ENCODE measurements at regions not wholly inside any gene's neighbourhood (a gene's known extent, or its start where the extent isn't known, plus 50 kb on each side); places are given as distances from the start of the nearest gene placed in this dataset.
A peak's percentile ranks its signal among the peaks of the same experiment; 100 is the strongest.

- no peaks in the 10 kb centered on the region for H3K9me3 ChIP-seq
- H3K4me1 ChIP-seq: no peaks in the 10 kb centered on the region
- H3K4me3 ChIP-seq (ENCODE audit: low read depth, low read length): no peak overlapping the region
- no peak for TF ChIP-seq CTCF (IDR thresholded peaks at IDR 0.05; ENCODE audit: low read depth, low read length)
- peaks cover 33% of the 10 kb centered on the region for H3K27me3 ChIP-seq
- DNase-seq: no peak
- H3K36me3 ChIP-seq: no peaks in the 10 kb centered on the region
Measured at GRCh38 chr20:1803932-1804501, 91.2 kb upstream of the SIRPA start.

GRCh38 chr20:1803061-1803931 is 91.9 kb upstream of the SIRPA start:
- Histone ChIP-seq H3K9me3 (no peaks in the 10 kb centered on the region), H3K4me3 (ENCODE audit: low read depth, low read length) (no peak overlapping the region), H3K27me3 (peaks cover 33% of the 10 kb centered on the region), H3K4me1 (no peaks in the 10 kb centered on the region), H3K36me3 (no peaks in the 10 kb centered on the region)
- no peak for DNase-seq
- no peak for TF ChIP-seq CTCF (IDR thresholded peaks at IDR 0.05; ENCODE audit: low read depth, low read length)

GRCh38 chr20:1802385-1803060 is 92.7 kb upstream of the SIRPA start:
- peak; percentile 24; the same call in 1 of the 2 replicates for TF ChIP-seq CTCF (IDR thresholded peaks at IDR 0.05; ENCODE audit: low read depth, low read length)
- no peaks in the 10 kb centered on the region for H3K36me3 ChIP-seq
- DNase-seq: peak; percentile 45
- H3K4me1 ChIP-seq: no peaks in the 10 kb centered on the region
- no peak overlapping the region for H3K4me3 ChIP-seq (ENCODE audit: low read depth, low read length)
- H3K9me3 ChIP-seq: no peaks in the 10 kb centered on the region
- peaks cover 33% of the 10 kb centered on the region for H3K27me3 ChIP-seq

- DNase-seq: no peak
- Histone ChIP-seq H3K36me3 (no peaks in the 10 kb centered on the region), H3K9me3 (no peaks in the 10 kb centered on the region), H3K4me1 (no peaks in the 10 kb centered on the region), H3K27me3 (peaks cover 33% of the 10 kb centered on the region), H3K4me3 (ENCODE audit: low read depth, low read length) (no peak overlapping the region)
- no peak for TF ChIP-seq CTCF (IDR thresholded peaks at IDR 0.05; ENCODE audit: low read depth, low read length)
Measured at GRCh38 chr20:1801929-1802306, 93.3 kb upstream of the SIRPA start.

- H3K9me3 ChIP-seq: no peaks in the 10 kb centered on the region
- no peak for DNase-seq
- no peaks in the 10 kb centered on the region for H3K36me3 ChIP-seq
- H3K4me3 ChIP-seq (ENCODE audit: low read depth, low read length): no peak overlapping the region
- TF ChIP-seq CTCF (IDR thresholded peaks at IDR 0.05; ENCODE audit: low read depth, low read length): no peak
- H3K4me1 ChIP-seq: no peaks in the 10 kb centered on the region
- peaks cover 33% of the 10 kb centered on the region for H3K27me3 ChIP-seq
Measured at GRCh38 chr20:1801225-1801928, 93.8 kb upstream of the SIRPA start.

All from BE2C (cell line).